NCI-H460 (cell line): ENCODE measurements at regions not wholly inside any gene's neighbourhood (a gene's known extent, or its start where the extent isn't known, plus 50 kb on each side); places are given as distances from the start of the nearest gene placed in this dataset.

Source experiments
- DNase-seq: peaks from one replicate; pipeline ENCODE4 v3.0.0-alpha.2; 2016; ENCODE audit warnings: low read depth; ENCODE audit errors: extremely low read depth

DNA sequence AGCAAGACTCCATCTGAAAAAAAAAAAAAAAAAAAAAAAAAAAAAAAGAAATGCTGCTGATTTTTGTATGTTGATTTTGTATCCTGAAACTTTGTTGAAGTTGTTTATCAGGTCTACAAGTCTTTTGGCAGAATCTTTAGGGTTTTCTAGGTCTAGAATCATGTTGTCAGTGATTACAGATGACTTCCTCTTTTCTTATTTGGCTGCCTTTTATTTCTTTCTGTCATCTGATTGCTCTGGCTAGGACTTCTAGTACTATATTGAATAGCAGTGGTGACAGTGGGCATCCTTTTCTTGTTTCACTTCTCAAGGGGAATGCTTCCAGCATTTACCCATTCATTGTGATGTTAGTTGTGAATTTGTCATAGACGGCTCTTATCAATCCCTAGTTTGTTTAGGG, 334.4 kb downstream of the SPRY1 start:
- no peak for DNase-seq

DNA sequence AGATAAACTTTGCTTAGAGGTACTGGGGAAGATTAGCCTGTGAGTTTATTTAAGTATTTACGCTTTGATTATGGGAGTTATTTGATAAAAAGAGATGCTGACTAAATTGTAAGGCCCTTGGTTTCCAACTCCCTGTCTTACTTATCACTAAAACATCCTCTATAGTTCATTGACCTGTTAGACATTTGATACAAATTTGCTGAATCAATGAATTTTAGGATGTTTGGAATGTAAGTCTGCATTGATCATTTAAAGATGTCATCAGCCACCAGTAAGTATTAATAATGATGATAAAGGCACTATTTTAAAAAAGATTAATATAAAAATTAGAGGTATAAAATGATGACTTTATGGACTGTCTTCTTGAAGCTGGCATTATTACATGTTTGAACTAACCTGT, 340.6 kb downstream of the SPRY1 start:
- DNase-seq = no peak

GRCh38 chr4:123739806-123740205, 343.2 kb downstream of the SPRY1 start:
- no peak for DNase-seq

- DNase-seq = no peak
These were observed 343.6 kb downstream of the SPRY1 start for GRCh38 chr4:123740236-123740635.

DNA sequence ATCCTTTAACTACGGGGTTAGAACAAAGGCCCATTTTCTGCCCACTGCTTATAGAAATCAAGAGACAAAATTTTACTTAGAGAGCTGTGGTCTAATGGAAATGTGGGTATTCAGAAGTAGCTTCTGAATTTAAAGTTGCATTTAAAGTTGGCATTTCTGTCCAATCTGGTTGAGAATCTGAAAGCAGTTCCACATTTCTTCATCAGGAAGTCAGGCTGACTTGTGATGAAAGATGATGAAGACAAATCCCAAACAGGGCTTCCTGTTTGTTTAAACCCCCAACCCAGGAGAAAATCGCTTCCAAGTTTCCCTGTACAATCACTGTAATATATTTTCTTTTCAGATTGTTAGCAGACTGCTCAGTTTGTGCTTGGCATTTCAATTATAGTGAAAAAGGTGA, 345.3 kb downstream of the SPRY1 start:
- no peak for DNase-seq

- no peak for DNase-seq
These were observed 347.3 kb downstream of the SPRY1 start for GRCh38 chr4:123743848-123744247.

DNA sequence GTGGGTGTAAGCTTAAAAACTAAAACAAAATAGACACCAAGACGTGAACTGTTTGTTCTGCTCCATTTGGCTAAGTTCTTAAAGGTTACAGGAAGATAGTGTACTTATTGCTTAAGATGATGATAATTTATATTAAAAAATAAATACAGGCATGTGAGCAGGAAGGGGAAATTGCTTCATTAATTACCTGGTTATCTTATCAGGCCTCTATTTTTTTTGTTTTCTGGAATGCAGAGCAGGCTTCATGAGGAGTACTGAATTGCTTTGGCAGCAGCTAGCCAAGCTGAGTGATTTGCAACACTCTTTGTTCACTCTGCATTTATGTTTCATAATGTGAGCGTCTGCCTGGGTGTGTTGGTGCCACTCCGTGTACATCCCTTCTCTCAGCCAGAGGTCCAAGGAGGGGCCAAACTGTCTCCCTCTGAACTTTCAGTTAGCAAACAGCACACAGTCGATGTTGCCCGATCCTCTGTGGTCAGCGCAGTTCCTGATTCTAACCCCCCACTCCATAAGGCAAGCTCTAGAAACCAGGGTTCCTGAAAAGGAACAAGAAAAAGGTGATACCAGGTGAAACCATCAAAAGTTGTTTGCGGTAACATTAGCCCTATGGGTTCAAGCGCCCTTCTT, 348.2 kb downstream of the SPRY1 start:
- DNase-seq = no peak

DNA sequence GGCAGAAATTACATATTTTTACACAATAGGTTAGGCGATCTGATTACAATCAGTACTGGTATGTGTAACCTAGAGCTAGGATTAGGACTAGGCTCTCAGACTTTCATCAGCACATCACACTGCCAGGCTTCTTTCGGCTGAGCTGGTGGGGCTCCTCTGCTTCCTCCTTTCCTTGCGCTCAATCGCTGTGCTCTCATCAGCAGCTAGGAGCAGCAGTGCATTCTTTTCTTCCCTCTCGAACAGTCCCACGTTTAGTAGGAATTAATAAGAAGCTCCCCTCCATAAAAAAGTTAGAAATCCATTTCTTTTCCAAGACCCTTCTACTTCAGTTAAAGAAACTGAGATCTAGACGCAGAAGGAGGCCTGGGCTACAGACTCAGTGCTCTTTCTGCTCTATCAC, 350.4 kb downstream of the SPRY1 start:
- no peak for DNase-seq

DNA sequence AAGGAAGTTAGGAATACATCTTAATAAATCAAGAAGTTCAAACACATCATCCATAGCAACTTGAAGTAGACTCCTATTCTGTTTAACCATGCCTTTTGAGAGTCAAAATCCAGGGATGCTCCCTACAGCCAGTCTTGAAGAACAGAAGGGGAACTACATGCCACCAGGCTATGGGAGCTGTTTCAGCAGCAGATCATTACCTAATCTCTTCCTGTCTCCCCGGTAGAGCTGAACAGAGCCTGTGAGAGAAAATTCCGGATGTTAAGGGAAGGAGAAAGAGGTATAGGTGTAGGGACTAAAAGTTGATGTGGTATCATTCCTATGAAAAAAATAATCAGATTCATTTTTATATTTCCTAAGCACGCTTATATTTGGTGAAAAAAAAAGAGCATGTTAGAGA, 352.2 kb downstream of the SPRY1 start:
- DNase-seq = no peak

GRCh38 chr4:123749383-123749782, 352.8 kb downstream of the SPRY1 start:
- DNase-seq = no peak

GRCh38 chr4:123750044-123750443, 353.4 kb downstream of the SPRY1 start:
- no peak for DNase-seq

GRCh38 chr4:123755655-123756054, 359.1 kb downstream of the SPRY1 start:
- no peak for DNase-seq

GRCh38 chr4:123767806-123768205, 371.2 kb downstream of the SPRY1 start:
- DNase-seq = no peak

GRCh38 chr4:123770884-123771283, 374.3 kb downstream of the SPRY1 start:
- no peak for DNase-seq

- no peak for DNase-seq
These were observed 379.7 kb downstream of the SPRY1 start for GRCh38 chr4:123776267-123776666.

GRCh38 chr4:123777373-123777772, 380.8 kb downstream of the SPRY1 start:
- DNase-seq = no peak

DNA sequence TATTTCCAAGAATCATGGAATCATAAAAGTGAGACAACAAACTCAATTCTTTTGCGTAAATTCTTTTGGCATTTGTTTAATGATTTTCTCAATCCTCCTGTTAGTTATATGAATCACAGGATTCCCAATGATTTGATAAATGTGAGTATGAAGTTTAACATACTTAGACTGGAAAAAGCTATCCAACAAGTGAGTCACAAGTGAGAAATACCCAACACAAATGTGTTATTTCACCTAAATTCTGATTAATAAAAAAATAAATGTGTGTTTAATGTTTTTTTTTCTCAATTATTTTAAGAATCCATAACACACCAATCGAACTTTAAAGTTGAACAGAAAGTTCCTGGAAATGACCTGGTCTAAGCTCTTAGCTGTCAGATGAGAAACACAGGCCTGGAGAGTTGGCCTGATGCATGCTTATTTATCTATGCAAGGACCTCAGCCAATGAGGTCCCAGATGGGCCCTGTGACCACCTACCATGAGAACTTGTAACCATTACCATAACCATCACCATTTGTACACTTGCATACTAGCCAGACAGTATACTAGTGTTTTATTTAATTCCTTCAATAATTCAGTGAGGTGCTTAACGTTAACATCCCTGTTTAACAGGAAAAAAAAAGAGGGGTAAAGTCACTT, 386.7 kb downstream of the SPRY1 start:
- DNase-seq = no peak

DNA sequence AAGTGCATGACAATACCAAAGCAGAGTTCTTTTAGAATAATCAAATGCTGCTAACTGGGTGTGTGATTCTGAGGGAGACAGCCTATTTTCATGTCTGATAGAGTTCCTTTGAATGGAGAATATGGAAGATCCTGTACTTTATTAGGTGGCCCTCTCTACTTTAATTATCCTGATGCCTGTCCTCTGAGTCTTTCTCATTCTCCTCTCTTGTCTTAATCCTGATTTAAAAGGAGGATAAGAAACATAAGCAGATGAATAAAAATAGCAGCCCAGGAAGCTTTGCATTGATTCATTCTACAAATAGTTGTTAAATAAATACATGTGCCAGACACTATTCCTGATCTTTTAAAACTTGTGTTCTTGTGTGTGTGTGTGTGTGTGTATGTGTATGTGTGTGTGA, 387.3 kb downstream of the SPRY1 start:
- DNase-seq = no peak

DNA sequence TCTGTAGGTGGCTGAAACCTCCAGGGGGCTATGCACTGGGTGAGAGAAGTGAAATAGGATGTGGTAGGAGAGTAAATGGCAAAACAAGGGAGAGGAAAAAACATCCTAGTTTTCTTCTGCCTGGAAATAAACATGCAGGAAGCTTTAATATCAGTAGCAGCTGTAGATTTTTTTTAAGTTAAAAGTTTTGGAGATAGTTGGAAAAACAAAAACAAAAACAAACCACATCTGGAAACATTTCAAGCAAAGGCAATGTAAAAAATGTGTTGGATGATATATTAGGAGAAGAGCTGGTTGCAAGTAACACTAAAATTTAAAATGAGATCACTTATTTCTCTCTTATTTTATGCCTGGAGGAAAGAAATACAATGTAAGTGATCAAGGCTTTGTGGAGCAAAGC, 388.0 kb downstream of the SPRY1 start:
- no peak for DNase-seq

- DNase-seq = no peak
These were observed 388.9 kb downstream of the SPRY1 start for GRCh38 chr4:123785538-123785937.

DNA sequence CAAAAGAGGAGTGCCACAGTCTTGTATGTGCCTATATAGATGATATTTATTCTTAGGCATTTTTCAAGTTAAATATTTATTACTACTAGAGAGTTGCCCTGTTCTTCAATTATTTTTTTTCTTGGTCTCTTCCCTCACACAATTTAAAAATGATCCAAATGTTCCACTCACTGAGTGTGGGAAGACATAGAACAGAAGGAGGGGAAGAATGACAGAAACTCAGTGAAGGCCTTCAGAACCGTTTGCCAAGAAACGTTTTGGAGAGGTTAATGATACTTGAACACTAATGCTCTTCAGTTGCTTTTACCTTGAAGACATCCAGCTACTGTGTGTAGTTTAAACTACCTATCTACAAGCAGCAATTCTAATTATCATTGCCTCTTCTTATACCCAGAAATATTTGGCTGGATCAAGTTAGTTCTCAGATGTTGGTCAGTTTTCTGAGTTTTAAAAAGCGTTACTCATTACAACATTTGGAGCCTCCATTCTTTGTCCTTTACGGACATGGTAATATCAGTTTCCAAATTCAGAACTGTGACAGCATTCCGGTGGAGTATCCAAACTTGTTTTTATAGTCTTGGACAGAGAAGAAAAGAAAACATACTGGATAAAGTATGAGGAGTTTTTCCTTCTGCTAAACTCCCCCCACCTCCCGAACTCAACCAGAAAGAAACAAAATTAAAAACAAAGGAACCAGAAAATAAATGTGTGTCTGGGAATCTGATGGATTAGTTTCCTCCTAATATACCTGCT, 389.7 kb downstream of the SPRY1 start:
- DNase-seq = no peak

DNA sequence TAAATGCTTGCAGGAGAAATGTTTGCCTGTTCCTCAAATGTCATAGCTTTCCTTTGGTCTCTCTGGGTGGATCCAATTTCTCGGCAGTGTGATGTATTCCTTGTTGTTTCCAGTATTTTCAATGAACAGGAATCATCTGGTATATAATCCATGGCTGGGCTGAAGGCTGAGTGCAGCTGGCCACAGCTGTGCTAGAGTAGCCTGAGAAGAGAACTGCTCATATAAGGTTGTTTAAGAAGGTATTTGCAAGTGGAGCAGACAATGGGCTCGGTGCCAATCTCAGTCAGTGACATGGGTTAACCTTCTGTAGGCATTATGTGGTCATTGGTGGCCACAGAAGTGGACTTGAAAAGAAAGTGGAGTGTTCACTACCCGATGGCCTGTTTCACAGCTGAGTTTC, 390.3 kb downstream of the SPRY1 start:
- DNase-seq = no peak
